GM23338 (cell line): ENCODE measurements at regions not wholly inside any gene's neighbourhood (a gene's known extent, or its start where the extent isn't known, plus 50 kb on each side); places are given as distances from the start of the nearest gene placed in this dataset.

ENCODE experiments used
- CTCF ChIP-seq, 2 experiments: fragments of 200-600 bp in 1 of 2; sonication (generic) in 1 of 2; conservative IDR thresholded peaks; 2 replicates each; pipeline versions ENCODE4 v1.5.1 to v1.6.1; 2016 to 2017; ENCODE audit warnings: antibody characterized with exemption in 2 of 2, low read depth in 2 of 2, mild to moderate bottlenecking in 2 of 2, moderate library complexity in 1 of 2
- EZH2phosphoT487 ChIP-seq: fragments of 200-600 bp; sonication (generic); IDR thresholded peaks from one replicate; pipeline ENCODE4 v1.8.1; 2018; ENCODE audit warnings: antibody characterized with exemption; ENCODE audit not compliant: unreplicated experiment
- JUNB ChIP-seq: IDR thresholded peaks from one replicate; pipeline ENCODE4 v1.6.1; 2016; ENCODE audit warnings: antibody characterized with exemption; ENCODE audit not compliant: unreplicated experiment
- TF ChIP-seq, protein P1 (sequence below): IDR thresholded peaks from one replicate; pipeline ENCODE4 v1.6.1; 2018; ENCODE audit warnings: antibody characterized with exemption; ENCODE audit not compliant: unreplicated experiment

DNA sequence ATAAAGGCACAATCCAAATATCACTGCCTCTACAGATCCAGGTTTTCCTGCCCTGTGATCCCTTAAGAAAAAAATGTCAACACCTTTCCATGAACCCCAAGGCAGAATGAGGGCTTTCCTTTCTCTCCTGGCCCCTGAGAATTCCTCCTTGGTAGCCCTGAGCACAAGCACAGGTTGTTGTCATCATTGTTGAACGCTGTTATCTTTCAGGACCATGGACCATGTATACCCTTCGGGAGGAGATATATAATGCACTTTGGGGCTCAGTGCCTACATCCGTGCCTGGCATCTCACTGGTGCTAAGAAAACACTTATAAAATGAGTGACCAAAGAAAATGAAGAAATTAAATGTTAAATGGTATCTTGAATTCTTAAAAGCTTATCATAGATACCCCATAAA lies 296.2 kb downstream of the SETD4 start:
- TF ChIP-seq CTCF (conservative IDR thresholded peaks at IDR 0.05; ENCODE audit: low read depth in 2 of 2) (no peak), EZH2phosphoT487 (no peak), JUNB (no peak)
- TF ChIP-seq, protein P1, sequence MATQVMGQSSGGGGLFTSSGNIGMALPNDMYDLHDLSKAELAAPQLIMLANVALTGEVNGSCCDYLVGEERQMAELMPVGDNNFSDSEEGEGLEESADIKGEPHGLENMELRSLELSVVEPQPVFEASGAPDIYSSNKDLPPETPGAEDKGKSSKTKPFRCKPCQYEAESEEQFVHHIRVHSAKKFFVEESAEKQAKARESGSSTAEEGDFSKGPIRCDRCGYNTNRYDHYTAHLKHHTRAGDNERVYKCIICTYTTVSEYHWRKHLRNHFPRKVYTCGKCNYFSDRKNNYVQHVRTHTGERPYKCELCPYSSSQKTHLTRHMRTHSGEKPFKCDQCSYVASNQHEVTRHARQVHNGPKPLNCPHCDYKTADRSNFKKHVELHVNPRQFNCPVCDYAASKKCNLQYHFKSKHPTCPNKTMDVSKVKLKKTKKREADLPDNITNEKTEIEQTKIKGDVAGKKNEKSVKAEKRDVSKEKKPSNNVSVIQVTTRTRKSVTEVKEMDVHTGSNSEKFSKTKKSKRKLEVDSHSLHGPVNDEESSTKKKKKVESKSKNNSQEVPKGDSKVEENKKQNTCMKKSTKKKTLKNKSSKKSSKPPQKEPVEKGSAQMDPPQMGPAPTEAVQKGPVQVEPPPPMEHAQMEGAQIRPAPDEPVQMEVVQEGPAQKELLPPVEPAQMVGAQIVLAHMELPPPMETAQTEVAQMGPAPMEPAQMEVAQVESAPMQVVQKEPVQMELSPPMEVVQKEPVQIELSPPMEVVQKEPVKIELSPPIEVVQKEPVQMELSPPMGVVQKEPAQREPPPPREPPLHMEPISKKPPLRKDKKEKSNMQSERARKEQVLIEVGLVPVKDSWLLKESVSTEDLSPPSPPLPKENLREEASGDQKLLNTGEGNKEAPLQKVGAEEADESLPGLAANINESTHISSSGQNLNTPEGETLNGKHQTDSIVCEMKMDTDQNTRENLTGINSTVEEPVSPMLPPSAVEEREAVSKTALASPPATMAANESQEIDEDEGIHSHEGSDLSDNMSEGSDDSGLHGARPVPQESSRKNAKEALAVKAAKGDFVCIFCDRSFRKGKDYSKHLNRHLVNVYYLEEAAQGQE, result no peak
